GM19328 (cell line): ENCODE measurements at regions not wholly inside any gene's neighbourhood (a gene's known extent, or its start where the extent isn't known, plus 50 kb on each side); places are given as distances from the start of the nearest gene placed in this dataset.
"Not testable (repeated sequence)": the region's sequence is repeated elsewhere in the genome, so short reads cannot be mapped to it uniquely, and the experiment has no call there.

ENCODE experiments used
- ATAC-seq: cut with Tn5 transposase; IDR thresholded peaks from one replicate; pipeline ENCODE4 v1.9.1; 2021; ENCODE audit warnings: mild to moderate bottlenecking, moderate library complexity; ENCODE audit not compliant: unreplicated experiment

DNA sequence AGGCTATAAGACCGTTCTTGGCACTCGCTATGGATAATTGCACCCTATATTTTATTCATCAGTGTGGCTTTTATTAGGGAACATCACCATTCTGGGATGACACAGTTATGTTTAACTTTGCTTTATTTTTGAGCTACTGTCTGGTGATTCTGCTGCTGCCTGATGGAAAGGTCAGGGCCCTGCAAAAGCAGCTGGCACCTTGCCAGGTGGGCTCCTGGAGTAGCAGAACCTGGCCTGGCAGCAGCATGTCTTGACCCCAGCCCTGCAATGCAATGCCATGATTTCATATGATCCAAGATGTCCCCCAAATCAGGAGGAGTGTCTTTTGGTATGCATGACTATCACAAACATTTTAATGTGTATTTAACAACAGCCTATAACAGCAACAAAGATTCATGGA, 228.4 kb upstream of the RSPO3 start:
- no peak for ATAC-seq

DNA sequence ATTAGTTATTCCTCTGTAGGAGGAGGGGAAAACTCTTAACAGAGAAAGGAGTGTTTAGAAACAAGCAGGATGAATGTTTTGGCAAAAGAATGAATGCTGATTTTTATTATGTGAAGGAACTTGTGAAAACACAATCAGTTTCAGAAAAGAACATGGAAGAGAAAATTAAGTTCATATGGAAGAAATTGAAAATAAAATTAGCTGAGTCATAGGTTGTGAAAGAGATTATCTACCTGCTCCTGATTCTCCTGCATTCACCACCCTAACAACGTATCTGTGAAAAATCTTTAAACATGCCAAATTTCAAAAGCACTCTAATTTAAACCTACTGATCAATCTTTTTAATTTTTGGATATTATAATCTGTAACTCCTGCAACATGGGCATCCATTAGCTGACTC, 227.3 kb upstream of the RSPO3 start:
- ATAC-seq = no peak

DNA sequence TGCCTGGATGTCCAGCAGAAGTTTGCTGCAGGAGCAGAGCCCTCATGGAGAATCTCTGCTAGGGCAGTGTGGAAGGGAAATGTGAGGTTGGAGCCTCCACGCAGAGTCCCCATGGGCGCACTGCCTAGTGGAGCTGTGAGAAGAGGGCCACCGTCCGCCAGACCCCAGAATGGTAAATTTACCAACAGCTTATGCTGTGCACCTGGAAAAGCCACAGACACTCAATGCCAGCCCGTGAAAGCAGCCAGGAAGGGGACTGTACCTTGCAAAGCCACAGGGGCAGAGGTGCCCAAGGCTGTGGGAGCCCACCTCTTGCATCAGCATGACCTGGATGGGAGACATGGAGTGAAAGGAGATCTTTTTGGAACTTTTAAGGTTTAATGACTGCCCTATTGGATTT, 225.6 kb upstream of the RSPO3 start:
- not testable (repeated sequence) for ATAC-seq

DNA sequence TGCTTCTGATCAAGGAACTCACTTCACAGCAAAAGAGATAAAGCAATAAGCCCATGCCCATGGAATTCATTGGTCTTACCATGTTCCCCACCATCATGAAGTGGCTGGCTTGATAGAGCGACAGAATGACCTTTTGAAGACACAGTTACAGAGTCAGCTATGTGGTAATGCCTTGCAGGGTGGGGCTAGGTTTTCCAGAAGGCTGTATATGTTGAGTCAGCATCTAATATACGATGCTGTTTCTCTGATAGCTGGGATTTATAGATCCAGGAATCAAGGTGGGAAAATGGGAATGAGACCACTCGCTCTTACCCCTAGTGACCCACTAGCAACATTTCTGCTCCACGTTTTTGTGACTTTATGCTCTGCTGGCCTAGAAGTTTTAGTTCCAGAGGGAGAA, 220.7 kb upstream of the RSPO3 start:
- no peak for ATAC-seq

DNA sequence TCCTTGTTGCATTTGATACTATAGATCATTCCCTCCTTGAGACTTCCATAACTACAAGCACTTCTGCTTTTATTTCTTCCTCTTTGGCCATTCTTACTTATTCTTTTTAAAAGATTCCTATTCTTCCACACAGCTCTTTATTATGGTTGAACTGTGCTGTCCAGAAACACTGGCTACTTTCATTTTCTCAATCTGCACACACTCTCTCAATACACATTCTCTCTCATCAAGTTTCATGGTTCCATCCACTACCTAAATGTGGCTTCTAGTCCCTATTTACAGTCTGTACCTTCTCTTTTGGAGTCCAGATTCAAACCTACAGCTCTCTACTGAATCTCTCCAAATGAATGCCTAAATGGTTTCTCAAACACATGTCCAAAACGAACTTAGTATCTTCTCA, 214.3 kb upstream of the RSPO3 start:
- ATAC-seq = no peak

DNA sequence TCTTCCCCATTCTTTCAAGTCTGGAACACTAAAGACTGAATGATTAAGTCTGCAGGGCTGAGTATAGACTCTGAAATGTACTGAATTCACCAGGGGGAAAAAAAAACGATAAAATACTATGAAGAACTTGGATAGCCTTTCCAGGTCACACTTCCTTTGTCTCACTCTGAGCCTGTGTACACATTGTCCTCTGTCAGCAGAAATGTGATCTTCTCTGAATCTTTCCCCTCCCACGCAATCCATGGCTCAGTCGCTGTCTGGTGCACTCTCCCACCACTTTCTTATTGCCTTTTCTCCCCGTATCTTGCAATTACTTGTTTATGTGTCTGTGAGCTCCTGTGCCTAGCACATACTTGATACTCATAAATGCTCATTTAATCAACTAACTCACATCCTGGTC, 212.6 kb upstream of the RSPO3 start:
- ATAC-seq = no peak

DNA sequence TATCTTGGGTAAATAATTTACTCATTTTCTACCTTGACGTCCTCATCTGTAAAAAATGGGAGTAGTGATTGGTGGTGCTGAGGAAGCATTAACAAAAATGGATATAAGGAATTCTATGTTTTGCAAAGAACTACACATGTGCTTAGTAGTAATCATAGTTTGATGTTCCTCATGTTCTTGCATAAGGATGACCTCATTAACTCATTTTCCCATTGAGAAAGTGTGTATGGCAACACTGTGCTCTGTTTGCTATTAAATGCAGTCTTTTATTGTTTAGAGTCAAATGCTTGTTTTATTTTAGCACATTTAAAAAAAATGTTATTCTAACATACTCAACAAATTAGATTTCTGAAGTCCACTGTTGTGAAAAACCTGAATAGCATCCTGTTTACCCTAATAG, 211.2 kb upstream of the RSPO3 start:
- no peak for ATAC-seq

DNA sequence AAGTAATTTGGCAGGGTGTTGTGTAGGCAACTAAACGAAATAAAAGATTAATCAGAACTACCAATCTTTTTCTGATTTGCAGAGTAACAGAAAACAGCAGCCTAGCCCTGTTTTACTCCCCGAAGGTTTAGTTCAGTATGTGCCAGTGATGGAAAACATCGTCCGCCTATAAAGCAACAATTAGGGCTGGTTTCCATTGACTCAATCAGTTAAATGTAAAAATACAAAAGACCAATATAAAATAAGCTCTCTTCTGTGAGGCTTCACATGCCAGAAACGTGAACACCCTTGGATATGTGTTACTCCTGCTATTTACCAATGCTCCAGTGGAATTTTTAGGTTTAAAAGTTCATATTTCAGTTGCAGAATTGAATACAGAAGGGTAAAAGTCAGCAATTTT, 210.5 kb upstream of the RSPO3 start:
- ATAC-seq = no peak

DNA sequence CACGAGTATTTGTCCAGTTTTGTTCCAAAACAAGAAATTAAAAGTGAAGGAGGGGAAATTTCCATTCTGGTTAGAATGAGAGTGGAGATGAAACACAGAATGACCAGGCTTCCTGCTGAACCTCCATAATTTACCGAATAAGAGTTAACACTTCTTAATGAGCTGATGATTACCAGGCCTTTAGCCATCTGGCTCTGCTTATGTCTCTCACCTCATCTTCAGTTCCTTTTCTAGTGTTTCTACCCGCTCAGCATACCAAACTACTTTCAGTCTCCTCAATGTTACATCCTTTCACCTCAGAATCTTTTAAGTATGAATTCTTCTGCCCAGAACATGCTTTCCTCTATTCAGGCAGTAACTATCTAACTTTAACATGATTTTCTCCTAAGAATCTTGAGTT, 209.0 kb upstream of the RSPO3 start:
- ATAC-seq = no peak

DNA sequence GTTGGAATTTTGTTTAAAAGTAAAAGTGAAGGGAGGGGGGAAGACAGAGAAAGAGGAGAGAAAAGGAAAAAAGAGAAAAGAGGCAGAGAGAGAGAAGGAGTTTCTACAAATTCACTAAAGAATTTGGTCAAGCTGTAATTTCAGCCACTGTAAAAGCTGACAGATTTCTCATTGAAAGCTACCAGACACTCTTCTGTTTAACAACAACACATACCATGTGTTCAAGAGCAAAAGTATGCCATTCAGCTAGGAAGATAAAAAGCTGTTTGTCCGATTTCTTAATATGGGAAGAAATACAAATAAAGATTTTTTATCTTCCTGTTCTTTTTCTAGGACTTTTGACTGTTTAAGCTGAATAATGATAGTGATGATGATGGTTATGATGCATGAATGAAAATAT, 204.8 kb upstream of the RSPO3 start:
- no peak for ATAC-seq

DNA sequence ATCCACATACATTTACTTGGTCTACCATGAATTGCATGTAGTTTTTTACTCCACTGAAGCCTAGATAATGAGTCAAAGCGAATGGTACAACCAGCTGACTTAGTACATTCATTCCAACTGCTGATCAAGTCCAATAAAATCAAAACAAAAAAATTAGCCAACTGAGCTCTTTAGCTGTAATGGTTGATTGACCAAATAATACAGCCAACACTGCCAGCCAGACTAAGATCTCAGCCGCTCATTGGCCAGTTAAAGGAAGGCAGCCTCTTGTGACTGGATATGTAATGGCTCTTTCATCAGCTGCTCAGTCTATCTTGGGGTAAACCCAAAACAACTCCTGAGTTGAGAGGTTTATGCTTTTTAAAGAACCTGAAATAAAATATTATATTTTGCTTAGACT, 204.3 kb upstream of the RSPO3 start:
- ATAC-seq = no peak

DNA sequence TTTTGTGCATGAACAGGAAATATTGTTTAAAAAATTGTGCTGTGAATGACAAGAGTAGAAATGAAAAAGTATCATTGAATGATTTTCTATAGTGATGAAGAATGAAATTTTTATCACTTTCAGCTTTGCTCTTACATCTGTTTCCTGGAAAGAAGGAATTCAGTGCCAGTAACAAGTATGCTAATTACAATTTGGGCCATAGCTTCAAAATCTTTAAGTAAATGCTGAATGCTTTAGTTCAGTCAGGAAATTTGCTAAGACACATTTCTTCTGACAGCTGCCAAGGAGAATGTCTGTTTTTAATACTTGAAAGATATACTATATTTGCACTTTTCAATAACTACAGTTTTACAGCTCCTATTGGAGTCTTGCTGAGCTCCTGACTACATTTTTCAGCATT, 203.7 kb upstream of the RSPO3 start:
- ATAC-seq = no peak

DNA sequence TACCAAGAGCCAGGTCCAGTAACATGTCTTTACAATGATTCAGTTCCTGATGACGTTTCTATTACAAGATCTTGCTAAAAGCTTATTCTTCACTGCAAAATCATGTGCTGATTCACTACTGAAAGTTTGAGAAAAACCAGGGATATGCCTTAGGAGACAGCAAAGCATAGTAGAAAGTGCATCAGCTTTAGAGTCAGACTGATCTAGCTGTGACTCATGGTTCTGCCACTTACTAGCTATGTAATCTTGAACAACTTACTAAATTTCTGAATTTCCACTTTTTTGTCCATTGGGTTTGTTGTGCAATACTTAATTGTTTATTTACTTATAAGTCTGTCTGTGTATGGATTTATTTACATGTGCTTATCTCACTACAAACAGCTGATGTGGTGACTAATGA, 198.5 kb upstream of the RSPO3 start:
- no peak for ATAC-seq

DNA sequence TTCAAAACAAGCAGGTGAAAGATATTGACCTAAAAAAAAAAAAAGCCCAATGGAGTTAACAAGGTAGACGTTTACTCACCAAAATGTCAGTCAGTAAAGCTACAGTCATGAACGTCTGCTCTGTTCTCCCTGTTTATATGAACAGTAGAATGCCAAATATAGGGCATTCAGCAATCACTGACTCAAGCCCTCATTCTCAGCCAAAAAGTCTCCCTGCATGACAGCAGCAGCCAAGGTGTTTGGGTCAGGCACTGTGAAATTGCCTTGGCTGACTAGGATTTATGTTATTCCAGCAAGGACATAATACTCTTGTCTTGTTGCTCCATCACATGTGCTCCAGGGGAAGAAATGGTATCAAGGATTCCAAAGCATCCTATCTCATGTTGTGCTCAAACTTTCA, 194.7 kb upstream of the RSPO3 start:
- no peak for ATAC-seq

DNA sequence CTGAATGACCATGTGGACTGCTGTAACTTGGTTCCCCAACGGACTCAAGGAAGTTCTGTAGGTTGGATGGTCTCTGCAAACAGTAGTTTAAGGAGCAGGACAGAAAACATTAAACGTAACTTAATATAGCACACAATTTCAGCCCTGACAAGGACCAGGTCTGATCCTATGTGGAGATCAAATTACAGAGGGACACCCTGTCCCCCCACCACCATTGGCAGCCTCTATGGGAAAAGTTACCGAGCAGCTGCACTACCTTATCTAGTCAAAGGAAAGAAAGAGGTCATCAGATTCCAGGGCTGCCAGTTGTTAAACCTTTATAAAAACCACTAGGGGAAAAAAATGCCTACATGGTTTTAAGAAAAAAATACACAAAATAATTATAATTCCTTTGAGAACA, 191.5 kb upstream of the RSPO3 start:
- ATAC-seq = no peak

DNA sequence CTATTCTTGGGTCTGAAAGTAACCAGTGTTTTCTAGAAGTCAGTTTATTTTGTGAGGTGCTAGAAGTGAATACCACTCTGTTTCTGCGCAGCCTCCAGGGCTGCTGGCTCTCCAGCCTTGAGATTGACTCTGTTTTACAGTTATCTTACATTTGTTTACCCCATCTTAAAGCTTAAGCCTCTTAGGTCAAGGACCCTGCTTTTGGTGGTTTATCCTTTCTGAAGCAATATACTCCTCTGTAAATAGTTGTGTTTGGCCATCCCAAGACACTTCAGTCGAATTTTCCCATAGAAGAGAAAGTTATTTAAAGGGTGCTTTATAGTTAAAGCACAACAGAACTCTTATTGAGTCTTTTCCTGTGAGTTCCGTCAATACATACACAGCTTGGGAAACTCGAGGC, 190.6 kb upstream of the RSPO3 start:
- no peak for ATAC-seq

DNA sequence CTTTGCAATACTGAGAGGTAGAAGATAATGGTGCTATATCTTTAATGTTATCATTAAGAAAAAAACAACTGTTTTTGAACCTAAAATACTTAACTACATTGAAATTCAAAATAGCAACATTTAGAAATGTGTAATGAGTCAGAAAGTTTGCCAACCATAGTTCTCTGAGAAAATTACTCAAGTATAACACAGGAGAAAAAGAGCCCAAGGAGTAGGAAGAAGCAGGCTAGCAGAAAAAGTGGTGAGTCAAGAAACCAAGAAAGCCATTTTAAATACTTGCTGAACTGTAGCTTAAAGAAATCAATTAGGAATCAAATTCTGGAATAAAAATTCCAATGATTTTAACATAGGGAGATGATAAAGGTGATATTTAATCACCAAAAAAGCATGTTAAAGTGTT, 181.0 kb upstream of the RSPO3 start:
- ATAC-seq = no peak

DNA sequence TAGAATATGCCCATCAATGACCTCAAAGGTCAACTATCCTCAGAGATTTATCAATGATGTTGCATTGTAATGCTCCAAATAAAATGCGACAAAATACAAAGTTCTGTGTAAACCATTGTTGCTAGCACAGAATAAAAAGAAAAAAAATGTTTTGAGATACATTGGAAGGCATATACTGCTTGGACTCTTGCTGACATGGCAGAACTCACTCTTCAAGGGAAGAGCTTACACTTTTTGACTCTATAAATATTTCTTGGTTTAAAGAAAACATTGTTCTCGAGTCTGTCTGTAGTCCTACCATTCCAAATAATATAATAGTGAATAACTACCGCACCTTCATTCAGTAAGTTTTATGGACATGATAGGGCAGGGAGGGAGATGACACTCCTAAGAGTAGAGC, 178.7 kb upstream of the RSPO3 start:
- ATAC-seq = no peak

DNA sequence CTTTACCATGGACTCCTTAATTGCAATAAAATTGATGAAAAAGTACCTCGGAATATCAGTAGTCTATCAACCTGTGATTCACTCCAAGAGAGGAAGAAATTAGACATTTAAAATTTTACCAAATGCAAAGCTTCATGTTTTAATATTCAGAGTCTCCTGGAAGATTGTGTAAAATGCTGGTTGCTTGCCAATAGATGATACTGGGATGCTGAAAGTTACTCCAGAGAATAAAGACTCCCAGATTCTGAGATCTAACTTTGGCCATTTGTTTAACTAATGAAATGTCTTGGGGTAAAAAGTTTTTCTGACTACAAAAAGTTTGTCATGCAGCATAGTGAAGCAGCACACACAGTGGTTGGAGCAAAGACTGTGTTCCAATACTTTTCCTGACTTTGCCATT, 176.7 kb upstream of the RSPO3 start:
- no peak for ATAC-seq

DNA sequence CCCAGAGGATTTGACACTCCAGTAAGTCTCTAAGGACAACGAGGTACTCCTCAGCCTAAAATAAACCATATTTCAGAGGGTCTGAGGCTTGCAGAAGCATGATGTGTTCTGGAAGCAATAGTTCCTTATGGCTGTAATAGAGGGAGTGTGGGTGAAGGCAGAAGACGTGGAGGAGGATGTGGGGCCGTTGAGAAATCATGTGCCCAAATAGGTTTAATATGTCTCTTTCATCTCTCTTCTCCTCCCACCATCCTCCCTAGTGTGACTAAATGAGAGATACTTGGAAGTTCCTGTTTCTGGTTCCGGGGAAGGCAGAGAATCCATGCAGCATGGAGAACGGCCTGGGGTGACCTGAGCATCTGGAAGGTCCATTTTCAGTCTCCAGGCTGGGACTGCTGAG, 174.0 kb upstream of the RSPO3 start:
- no peak for ATAC-seq

DNA sequence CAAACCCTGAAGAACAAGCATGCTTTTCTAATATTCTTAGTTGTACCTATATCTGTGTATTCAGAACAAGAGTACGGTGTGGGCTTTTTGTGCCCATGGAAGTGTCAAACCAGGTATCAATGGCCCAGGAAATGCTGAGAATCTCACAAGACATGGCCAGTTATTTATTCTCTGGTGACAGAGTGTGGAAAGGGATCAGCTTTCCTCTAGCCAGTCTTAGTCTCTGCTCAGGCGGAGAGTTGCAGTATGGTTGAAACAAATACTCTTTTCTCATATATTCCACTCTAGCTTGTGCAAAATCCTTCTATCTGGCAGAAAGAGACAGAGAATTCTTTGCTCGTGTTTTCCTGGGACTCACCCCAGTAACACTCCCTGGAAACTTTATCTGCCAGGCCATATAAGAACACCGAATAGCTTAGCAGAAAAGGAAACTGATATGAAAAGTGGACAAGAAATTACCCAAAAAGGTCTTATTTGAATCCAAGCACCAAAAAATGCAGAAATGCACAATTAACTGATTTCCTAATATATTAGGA, 173.3 kb upstream of the RSPO3 start:
- no peak for ATAC-seq

DNA sequence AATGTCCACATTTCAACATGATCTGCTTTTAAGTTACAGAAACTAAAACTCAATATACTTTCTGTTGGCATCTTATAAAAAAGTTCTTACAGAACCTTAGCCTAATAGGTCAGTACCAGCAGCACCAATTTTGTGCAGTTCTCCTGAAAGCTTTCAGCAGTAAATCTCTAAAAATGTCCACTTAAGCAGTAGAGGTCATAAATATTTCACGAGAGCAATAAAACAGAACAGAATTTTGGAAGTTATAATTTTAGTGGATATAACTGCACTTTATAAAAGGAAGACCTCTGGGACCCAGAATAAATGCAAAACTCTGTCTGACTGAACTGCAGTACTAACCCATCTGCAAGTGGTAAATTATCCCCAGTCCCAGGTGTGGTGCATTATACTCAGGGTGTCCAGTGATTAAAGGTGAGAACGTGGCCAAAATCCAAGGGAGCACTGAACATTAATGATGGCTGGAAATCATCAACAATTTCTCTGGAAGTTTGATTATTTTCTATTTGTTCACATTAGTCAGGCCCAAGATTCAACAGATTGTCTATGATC, 172.6 kb upstream of the RSPO3 start:
- ATAC-seq = no peak

DNA sequence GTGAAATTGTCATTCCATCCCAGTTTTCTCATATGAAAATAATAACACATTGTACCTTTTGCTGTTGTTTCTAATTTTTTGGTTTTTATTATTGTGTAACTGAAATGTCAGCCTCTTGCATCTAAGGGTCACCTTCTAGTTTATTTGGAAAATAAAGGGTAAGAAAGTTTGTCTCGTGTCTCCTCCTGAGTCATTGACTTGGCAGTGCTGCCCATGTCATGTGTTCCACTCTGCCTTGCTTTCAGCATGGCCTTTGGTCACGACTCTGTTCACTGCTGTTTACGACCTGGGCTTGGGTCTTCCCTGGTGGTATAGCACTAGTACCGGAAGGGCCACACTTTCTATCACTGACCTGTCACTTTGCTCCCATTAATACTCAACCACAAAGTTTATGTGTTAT, 171.4 kb upstream of the RSPO3 start:
- no peak for ATAC-seq

DNA sequence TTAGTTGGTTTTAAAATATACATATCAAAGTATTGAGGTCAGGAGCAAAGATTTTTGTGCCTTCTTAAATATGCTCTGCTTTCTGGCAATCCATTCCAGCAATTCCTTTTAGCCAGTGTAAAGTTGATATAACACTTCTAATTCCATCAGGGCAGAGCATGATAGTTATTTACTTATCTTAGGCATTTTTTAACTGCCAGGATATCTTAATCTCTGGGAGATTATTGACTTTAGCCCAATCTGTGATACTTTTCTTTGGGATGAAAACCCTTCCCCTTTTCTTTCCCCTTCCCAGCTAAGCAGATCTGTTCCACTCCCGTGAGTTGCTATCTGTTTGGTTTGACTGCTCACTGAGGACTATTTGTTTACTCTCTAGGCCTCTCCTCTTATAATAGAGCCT, 168.7 kb upstream of the RSPO3 start:
- ATAC-seq = no peak
